ENCODE measurements at regions not wholly inside any gene's neighbourhood (a gene's known extent, or its start where the extent isn't known, plus 50 kb on each side); places are given as distances from the start of the nearest gene placed in this dataset.

GRCh38 chr4:138689187-138689586 lies 326.4 kb upstream of the NOCT start:
- ATAC-seq (no peak), DNase-seq (no peak)
- no peak overlapping the region for H3K4me3 Mint-ChIP-seq
- H3K27me3 Mint-ChIP-seq, result peaks cover 27% of the 10 kb centered on the region
- H3K9me3 ChIP-seq (ENCODE audit: control insufficient read depth, low read length, poor library complexity, severe bottlenecking), result no peaks in the 10 kb centered on the region
- no peaks in the 10 kb centered on the region for H3K36me3 Mint-ChIP-seq (ENCODE audit: low read depth)
- no peaks in the 10 kb centered on the region for H3K4me1 Mint-ChIP-seq
- no peak overlapping the region for H3K27ac Mint-ChIP-seq

DNA sequence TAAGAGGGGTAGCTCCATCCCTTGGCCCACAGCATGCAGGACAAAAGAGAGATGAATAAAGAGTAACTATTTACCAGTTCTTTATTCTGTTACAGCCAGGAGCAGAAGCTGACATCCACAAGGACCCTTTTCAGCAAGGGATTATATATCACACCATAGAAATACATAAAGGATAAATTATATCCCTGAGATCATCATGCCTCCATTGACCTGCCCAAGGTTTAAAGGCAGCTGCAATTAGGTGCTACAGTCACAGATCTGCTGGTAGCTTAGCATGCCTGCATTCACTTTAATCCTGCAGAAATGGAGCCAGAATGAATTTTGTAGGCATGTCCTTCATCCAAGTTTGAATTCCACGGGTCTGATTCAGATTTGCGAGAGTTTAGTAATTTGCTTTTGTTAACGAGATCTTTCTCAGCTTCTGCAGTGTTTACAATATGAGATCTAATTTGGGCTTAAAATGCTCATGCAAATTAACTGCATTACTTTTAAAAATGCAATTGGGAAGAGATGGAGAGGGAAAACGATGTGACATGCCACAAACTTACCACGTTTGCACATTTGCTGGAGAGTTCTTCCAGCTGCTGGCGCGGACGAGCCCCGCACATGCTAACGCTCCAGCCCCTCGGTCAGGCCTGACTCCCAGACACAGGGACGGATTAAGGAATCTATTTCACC lies 327.0 kb upstream of the NOCT start:
- H3K9me3 ChIP-seq (ENCODE audit: control insufficient read depth, low read length, poor library complexity, severe bottlenecking), result no peaks in the 10 kb centered on the region
- no peak overlapping the region for H3K4me3 Mint-ChIP-seq
- DNase-seq, result no peak
- H3K27me3 Mint-ChIP-seq, result peaks cover 27% of the 10 kb centered on the region
- ATAC-seq, result no peak
- H3K36me3 Mint-ChIP-seq (ENCODE audit: low read depth), result no peaks in the 10 kb centered on the region
- no peaks in the 10 kb centered on the region for H3K4me1 Mint-ChIP-seq
- H3K27ac Mint-ChIP-seq, result no peak overlapping the region

DNA sequence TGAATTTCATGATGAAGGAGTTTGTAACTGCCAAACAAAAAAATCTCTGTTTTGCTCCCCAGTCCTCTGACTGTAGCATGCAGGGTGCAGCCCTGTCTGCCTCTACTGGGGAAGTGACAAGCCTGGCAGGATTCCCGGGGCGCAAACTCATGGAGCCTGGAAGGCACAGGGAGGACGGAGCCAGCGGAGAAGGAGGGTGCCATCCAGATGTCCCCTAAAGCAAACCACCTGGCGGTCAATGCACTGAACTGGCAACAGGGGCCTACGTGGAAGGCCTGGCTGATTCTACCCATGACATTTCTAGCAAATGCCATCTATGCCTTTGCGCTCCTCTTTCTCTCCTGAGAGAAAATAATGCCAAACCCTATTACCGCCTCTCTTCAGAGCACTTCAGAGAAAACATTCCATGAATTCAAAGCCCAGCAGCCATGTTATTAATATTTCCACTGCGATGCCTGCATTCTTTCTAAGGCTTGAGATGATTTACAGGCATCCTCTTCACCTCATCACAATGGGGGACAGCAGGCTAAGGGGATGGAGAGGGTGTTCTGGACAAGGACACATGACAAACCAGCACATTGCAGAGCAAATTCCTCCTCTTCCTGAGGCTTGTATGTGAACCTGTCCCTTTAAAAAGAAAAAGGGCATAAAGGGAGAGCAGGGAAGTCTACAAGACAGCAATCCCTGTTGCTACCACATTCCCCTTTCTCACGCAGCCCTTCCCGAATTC lies 329.3 kb upstream of the NOCT start:
- H3K9me3 ChIP-seq (ENCODE audit: control insufficient read depth, low read length, poor library complexity, severe bottlenecking), result no peaks in the 10 kb centered on the region
- peaks cover 3% of the 10 kb centered on the region for H3K4me1 Mint-ChIP-seq
- H3K27me3 Mint-ChIP-seq, result peaks cover 43% of the 10 kb centered on the region
- no peak for DNase-seq
- peaks cover 2% of the 10 kb centered on the region for H3K36me3 Mint-ChIP-seq (ENCODE audit: low read depth)
- ATAC-seq, result no peak
- no peak overlapping the region for H3K27ac Mint-ChIP-seq
- H3K4me3 Mint-ChIP-seq, result no peak overlapping the region

- Mint-ChIP-seq H3K4me1 (peaks cover 3% of the 10 kb centered on the region), H3K27me3 (peaks cover 46% of the 10 kb centered on the region), H3K36me3 (ENCODE audit: low read depth) (peaks cover 2% of the 10 kb centered on the region), H3K27ac (no peak overlapping the region), H3K4me3 (no peak overlapping the region)
- no peaks in the 10 kb centered on the region for H3K9me3 ChIP-seq (ENCODE audit: control insufficient read depth, low read length, poor library complexity, severe bottlenecking)
- ATAC-seq (no peak), DNase-seq (no peak)
Measured at GRCh38 chr4:138685316-138685715, 330.3 kb upstream of the NOCT start.

DNA sequence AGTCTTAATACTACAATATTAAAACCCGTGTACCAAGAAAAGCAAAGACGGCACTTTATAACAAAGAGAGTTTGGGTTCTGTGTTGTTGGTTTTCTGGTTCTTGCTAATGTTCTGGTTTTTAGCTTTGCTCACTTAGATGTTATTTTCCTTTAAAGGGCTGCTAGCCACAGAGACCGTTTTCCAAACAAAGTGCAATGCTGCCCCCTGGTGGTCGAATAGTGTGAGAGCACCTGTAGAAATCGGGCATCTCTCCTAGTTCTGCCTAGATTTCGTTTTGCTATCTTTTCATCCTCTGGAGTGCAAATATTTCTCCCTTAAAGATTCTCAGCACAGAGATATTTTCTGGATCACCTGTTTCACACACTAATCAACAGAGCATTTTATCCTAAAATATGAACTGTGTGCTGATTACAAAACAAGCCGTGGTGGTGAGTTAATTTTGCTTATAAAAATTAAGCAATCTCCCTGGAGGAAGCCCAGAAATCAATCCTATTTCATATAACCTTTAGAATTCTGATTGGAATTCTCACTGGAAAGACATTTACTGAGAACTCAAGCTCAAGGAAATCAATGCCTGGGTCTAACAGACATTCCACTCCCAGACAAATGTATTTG lies 334.5 kb upstream of the NOCT start:
- peak; percentile 56 for ATAC-seq
- peaks cover 3% of the 10 kb centered on the region for H3K4me1 Mint-ChIP-seq
- H3K27me3 Mint-ChIP-seq, result peaks cover 46% of the 10 kb centered on the region
- H3K36me3 Mint-ChIP-seq (ENCODE audit: low read depth), result peaks cover 2% of the 10 kb centered on the region
- H3K27ac Mint-ChIP-seq, result no peak overlapping the region
- H3K4me3 Mint-ChIP-seq, result no peak overlapping the region
- no peaks in the 10 kb centered on the region for H3K9me3 ChIP-seq (ENCODE audit: control insufficient read depth, low read length, poor library complexity, severe bottlenecking)
- peak; percentile 29 to 56 (median 54) for DNase-seq

DNA sequence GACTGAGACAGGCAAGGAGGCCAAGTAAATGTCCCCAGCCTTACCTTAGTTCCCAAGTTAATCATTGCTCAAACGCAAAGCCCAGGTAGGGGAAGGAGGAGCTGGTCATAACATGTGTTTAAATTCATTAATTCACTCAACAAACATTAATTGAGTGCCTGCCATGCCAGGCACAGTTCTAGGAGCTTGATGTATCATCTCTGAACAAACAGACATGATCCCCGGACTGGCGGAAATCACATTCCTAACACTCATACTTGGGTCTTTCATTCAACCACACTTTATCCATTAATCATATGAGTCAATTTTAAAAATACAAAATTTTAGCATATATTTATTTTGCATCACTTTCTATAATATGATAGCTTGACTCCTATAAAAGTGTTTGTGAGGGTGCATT lies 335.3 kb upstream of the NOCT start:
- H3K27me3 Mint-ChIP-seq, result peaks cover 45% of the 10 kb centered on the region
- ATAC-seq, result no peak
- DNase-seq, result no peak
- H3K36me3 Mint-ChIP-seq (ENCODE audit: low read depth), result peaks cover 2% of the 10 kb centered on the region
- no peak overlapping the region for H3K4me3 Mint-ChIP-seq
- H3K9me3 ChIP-seq (ENCODE audit: control insufficient read depth, low read length, poor library complexity, severe bottlenecking), result no peaks in the 10 kb centered on the region
- H3K4me1 Mint-ChIP-seq, result peaks cover 3% of the 10 kb centered on the region
- no peak overlapping the region for H3K27ac Mint-ChIP-seq

DNA sequence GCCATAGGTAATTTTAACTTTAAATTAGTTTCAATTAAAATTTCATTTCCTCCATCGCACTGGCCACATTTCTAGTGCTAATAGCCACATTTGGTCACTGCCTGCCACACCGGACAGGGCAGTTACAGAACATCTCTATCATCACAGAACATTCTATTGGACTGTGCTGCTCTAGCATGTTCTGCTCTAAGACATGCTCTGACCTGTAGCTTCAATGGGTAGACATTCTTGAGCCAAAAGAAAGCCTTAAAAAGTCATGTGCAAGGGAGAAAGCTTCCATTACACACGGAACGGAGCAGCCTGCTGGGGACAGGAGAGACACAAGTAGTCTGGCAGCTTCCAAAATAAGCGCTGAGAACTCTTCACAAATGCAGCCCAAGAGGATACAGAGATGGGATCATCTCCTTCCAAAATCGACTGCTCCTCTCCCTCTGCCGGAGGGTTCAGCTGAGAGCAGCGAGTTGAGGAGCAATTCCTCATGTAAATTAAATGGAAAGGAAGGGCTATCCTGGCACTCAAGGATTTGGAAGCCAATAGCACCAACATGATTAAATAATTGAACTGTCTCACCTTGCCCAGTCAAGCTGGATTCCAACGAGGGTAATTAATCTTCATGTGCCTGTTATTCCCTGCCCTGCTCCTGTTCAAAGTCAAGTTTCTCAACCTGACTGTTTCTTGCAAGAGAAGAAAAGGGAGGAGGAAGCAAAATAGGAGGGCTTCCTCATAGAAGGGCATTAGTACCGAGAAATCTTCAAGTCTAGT lies 336.4 kb upstream of the NOCT start:
- peaks cover 2% of the 10 kb centered on the region for H3K36me3 Mint-ChIP-seq (ENCODE audit: low read depth)
- DNase-seq, result no peak

GRCh38 chr4:138677748-138678147 lies 337.8 kb upstream of the NOCT start:
- Mint-ChIP-seq H3K4me3 (no peak overlapping the region), H3K27me3 (peaks cover 44% of the 10 kb centered on the region), H3K36me3 (ENCODE audit: low read depth) (peaks cover 2% of the 10 kb centered on the region), H3K4me1 (peaks cover 3% of the 10 kb centered on the region), H3K27ac (no peak overlapping the region)
- DNase-seq (no peak), ATAC-seq (no peak)
- no peaks in the 10 kb centered on the region for H3K9me3 ChIP-seq (ENCODE audit: control insufficient read depth, low read length, poor library complexity, severe bottlenecking)

More for the DNA sequence above, 336.4 kb upstream of the NOCT start:
- H3K9me3 ChIP-seq (ENCODE audit: control insufficient read depth, low read length, poor library complexity, severe bottlenecking), result no peaks in the 10 kb centered on the region
- no peak for ATAC-seq
- Mint-ChIP-seq H3K4me1 (peaks cover 3% of the 10 kb centered on the region), H3K4me3 (no peak overlapping the region), H3K27me3 (peaks cover 43% of the 10 kb centered on the region), H3K27ac (no peak overlapping the region)

DNA sequence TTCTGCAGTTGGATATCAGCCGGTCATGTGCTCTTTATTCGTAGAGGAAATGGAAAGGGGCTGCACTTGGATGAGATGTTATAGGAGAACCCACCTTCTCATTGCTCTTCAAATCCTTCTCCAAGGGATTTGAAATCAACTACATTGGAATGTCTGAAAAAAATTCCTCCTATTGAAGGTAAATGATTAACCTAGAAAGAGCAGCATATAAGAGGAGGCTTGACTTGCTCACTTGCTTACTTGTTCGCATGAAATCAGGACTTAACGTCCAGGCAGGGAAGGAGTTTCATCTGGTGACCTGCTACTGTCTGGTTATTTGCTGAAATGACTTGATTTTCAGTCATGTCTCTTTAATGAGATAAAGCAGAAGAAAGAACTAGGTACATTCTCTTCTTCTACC lies 338.4 kb upstream of the NOCT start:
- peaks cover 1% of the 10 kb centered on the region for H3K4me1 Mint-ChIP-seq
- H3K27ac Mint-ChIP-seq, result no peak overlapping the region

DNA sequence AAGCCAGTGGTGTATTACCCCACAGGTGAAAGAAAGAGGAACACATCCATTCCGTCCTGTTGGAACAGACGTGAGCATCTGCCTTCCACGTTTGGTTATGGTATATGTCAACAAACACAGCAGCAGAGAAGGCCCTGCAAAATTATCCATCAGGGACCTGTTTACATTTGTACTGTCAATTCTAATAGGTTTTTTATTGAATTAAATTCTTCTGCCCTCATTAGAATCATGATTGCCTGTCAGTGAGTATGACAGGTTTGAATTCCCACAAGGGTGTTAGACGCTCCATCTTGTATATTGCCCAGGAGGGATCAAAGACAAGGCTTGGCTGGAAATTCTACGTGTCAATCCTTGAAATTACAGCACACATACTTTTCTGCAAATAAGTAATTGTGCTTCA lies 339.9 kb upstream of the NOCT start:
- H3K36me3 Mint-ChIP-seq (ENCODE audit: low read depth), result no peaks in the 10 kb centered on the region
- no peak for ATAC-seq
- no peak overlapping the region for H3K4me3 Mint-ChIP-seq
- H3K4me1 Mint-ChIP-seq, result no peaks in the 10 kb centered on the region
- DNase-seq, result no peak
- peaks cover 37% of the 10 kb centered on the region for H3K27me3 Mint-ChIP-seq
- no peaks in the 10 kb centered on the region for H3K9me3 ChIP-seq (ENCODE audit: control insufficient read depth, low read length, poor library complexity, severe bottlenecking)
- H3K27ac Mint-ChIP-seq, result no peak overlapping the region

More for the DNA sequence above, 338.4 kb upstream of the NOCT start:
- H3K9me3 ChIP-seq (ENCODE audit: control insufficient read depth, low read length, poor library complexity, severe bottlenecking), result no peaks in the 10 kb centered on the region
- DNase-seq, result no peak
- Mint-ChIP-seq H3K27me3 (peaks cover 38% of the 10 kb centered on the region), H3K4me3 (no peak overlapping the region), H3K36me3 (ENCODE audit: low read depth) (peaks cover 2% of the 10 kb centered on the region)
- ATAC-seq, result no peak

GRCh38 chr4:138674209-138674608 lies 341.4 kb upstream of the NOCT start:
- Mint-ChIP-seq H3K4me1 (no peaks in the 10 kb centered on the region), H3K4me3 (no peak overlapping the region), H3K27ac (no peak overlapping the region), H3K27me3 (peaks cover 37% of the 10 kb centered on the region), H3K36me3 (ENCODE audit: low read depth) (no peaks in the 10 kb centered on the region)
- ATAC-seq (no peak), DNase-seq (no peak)
- no peaks in the 10 kb centered on the region for H3K9me3 ChIP-seq (ENCODE audit: control insufficient read depth, low read length, poor library complexity, severe bottlenecking)

DNA sequence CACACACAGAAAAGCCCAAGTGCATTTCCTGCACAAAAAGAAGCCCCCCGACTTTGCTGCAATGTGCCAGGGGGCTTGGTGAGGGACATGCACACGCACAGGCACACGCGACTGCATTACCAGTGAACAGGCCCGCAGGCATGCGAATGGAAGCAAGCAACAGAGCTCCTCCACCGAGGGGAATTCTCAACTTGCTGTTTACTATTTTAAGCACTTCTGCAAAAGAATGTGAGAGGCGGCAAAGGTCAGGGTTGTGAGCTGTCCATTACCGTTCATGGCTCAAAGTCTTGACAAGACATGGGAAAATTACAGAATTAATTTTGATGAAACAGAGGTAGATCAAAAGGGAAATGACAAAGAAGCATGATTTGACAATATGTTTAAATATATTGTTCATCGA lies 342.5 kb upstream of the NOCT start:
- H3K27me3 Mint-ChIP-seq, result peaks cover 35% of the 10 kb centered on the region
- no peaks in the 10 kb centered on the region for H3K36me3 Mint-ChIP-seq (ENCODE audit: low read depth)
- no peak overlapping the region for H3K4me3 Mint-ChIP-seq
- no peaks in the 10 kb centered on the region for H3K9me3 ChIP-seq (ENCODE audit: control insufficient read depth, low read length, poor library complexity, severe bottlenecking)
- no peaks in the 10 kb centered on the region for H3K4me1 Mint-ChIP-seq
- DNase-seq (no peak), ATAC-seq (no peak)
- H3K27ac Mint-ChIP-seq, result no peak overlapping the region

- peaks cover 29% of the 10 kb centered on the region for H3K27me3 Mint-ChIP-seq
- H3K4me1 Mint-ChIP-seq, result no peaks in the 10 kb centered on the region
- ATAC-seq (no peak), DNase-seq (no peak)
- H3K27ac Mint-ChIP-seq, result no peak overlapping the region
- no peaks in the 10 kb centered on the region for H3K9me3 ChIP-seq (ENCODE audit: control insufficient read depth, low read length, poor library complexity, severe bottlenecking)
- no peaks in the 10 kb centered on the region for H3K36me3 Mint-ChIP-seq (ENCODE audit: low read depth)
- no peak overlapping the region for H3K4me3 Mint-ChIP-seq
Measured at GRCh38 chr4:138672393-138672976, 343.1 kb upstream of the NOCT start.
